Gastroesophageal sphincter (tissue), 3 donors: ENCODE measurements at regions not wholly inside any gene's neighbourhood (a gene's known extent, or its start where the extent isn't known, plus 50 kb on each side); places are given as distances from the start of the nearest gene placed in this dataset.

Experiments
- CTCF ChIP-seq, 4 experiments: fragments of 200-600 bp in 2 of 4; fragments of 450-650 bp in 2 of 4; sonication (generic) in 1 of 4; IDR thresholded peaks; one replicate each; pipeline ENCODE4 v1.5.1; 2017 to 2019; ENCODE audit warnings: antibody characterized with exemption in 4 of 4, mild to moderate bottlenecking in 2 of 4, moderate library complexity in 2 of 4
- EP300 ChIP-seq: sonication (generic); formaldehyde crosslinking; IDR thresholded peaks from one replicate; pipeline ENCODE4 v1.6.1; 2017; ENCODE audit warnings: antibody characterized with exemption, mild to moderate bottlenecking
- POLR2A ChIP-seq, 2 donors: fragments of 450-650 bp; IDR thresholded peaks; one replicate each; pipeline ENCODE4 v1.6.1; 2017; ENCODE audit warnings: antibody characterized with exemption in 2 of 2, mild to moderate bottlenecking in 2 of 2, moderate library complexity in 1 of 2
- POLR2AphosphoS5 ChIP-seq: sonication (generic); formaldehyde crosslinking; IDR thresholded peaks from one replicate; pipeline ENCODE4 v1.6.1; 2017; ENCODE audit warnings: antibody characterized with exemption

- no peak for TF ChIP-seq POLR2A (IDR thresholded peaks at IDR 0.05)
- no peak for TF ChIP-seq CTCF (IDR thresholded peaks at IDR 0.05)
- TF ChIP-seq POLR2AphosphoS5, result no peak
- no peak for TF ChIP-seq EP300
These were observed 766.4 kb upstream of the TMEM132C start for GRCh38 chr12:127500512-127501035.
